PC-3 (cell line): ENCODE measurements at regions not wholly inside any gene's neighbourhood (a gene's known extent, or its start where the extent isn't known, plus 50 kb on each side); places are given as distances from the start of the nearest gene placed in this dataset.

ENCODE experiments used
- CTCF ChIP-seq: fragments of 300-600 bp; sonication (generic); conservative IDR thresholded peaks from 2 replicates; pipeline ENCODE4 v1.5.1; 2017; ENCODE audit warnings: antibody characterized with exemption, low read depth, mild to moderate bottlenecking, low read length
- EZH2 ChIP-seq: fragments of 300-600 bp; sonication (generic); IDR thresholded peaks from one replicate; pipeline ENCODE4 v1.6.1; 2017; ENCODE audit warnings: antibody characterized with exemption, mild to moderate bottlenecking, low read length; ENCODE audit not compliant: unreplicated experiment
- EZH2phosphoT487 ChIP-seq: fragments of 300-600 bp; sonication (generic); IDR thresholded peaks from 2 replicates; pipeline ENCODE4 v1.6.1; 2018; ENCODE audit warnings: mild to moderate bottlenecking, antibody characterized with exemption, low read length, borderline replicate concordance

GRCh38 chr12:124240493-124240892 is 54.4 kb upstream of the RFLNA start:
- TF ChIP-seq CTCF (no peak), EZH2 (no peak), EZH2phosphoT487 (no peak)
